ENCODE measurements at regions not wholly inside any gene's neighbourhood (a gene's known extent, or its start where the extent isn't known, plus 50 kb on each side); places are given as distances from the start of the nearest gene placed in this dataset. TPM values are rescaled to one million over a fixed set of nuclear protein-coding genes. Genes with fewer than 3 reads are reported as not detected.

DNA sequence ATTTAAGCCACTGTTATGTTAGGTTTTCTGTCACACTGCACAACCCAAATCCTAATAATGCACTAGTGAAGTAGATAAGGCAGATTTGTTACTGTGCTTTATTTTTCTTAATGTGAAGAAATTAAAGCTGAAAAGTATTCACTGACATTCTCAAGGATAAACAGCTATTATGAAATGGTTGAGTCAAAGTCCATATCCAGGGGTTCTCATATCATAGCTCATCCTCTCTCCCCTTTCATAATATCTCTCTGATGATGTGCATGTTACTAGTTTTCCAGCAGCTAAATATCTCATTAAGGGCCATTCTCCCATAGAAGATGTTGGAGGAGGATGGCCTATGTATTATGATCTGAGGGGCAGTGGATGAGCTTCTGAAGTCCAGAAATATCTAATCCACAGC, 53.6 kb upstream of the CCDC190 start:
- TF ChIP-seq, protein P1, sequence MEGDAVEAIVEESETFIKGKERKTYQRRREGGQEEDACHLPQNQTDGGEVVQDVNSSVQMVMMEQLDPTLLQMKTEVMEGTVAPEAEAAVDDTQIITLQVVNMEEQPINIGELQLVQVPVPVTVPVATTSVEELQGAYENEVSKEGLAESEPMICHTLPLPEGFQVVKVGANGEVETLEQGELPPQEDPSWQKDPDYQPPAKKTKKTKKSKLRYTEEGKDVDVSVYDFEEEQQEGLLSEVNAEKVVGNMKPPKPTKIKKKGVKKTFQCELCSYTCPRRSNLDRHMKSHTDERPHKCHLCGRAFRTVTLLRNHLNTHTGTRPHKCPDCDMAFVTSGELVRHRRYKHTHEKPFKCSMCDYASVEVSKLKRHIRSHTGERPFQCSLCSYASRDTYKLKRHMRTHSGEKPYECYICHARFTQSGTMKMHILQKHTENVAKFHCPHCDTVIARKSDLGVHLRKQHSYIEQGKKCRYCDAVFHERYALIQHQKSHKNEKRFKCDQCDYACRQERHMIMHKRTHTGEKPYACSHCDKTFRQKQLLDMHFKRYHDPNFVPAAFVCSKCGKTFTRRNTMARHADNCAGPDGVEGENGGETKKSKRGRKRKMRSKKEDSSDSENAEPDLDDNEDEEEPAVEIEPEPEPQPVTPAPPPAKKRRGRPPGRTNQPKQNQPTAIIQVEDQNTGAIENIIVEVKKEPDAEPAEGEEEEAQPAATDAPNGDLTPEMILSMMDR (IDR thresholded peaks at IDR 0.05; ENCODE audit: low read depth, low read length), result no peak
- POLR2A ChIA-PET, result no interaction called here
- H3K27ac ChIP-seq (ENCODE audit: low read depth, low read length), result no peak overlapping the region
- no peaks in the 10 kb centered on the region for H3K27me3 ChIP-seq (ENCODE audit: control insufficient read depth, insufficient read depth, low read length)
- H3K4me3 ChIP-seq (ENCODE audit: low read depth, low read length), result no peak overlapping the region
- H3K9me3 ChIP-seq (ENCODE audit: control insufficient read depth, insufficient read depth, low read length), result peaks cover 9% of the 10 kb centered on the region
- DNase-seq (ENCODE audit: low read depth, low spot score), result no peak
- CTCF ChIA-PET, result interaction anchor here (0.7 to 1.4 kb wide), 5 partner anchors 36 to 261 kb away, joined by 3 to 4 read pairs (median 3); partner anchors contain the start of gene RGS4

DNA sequence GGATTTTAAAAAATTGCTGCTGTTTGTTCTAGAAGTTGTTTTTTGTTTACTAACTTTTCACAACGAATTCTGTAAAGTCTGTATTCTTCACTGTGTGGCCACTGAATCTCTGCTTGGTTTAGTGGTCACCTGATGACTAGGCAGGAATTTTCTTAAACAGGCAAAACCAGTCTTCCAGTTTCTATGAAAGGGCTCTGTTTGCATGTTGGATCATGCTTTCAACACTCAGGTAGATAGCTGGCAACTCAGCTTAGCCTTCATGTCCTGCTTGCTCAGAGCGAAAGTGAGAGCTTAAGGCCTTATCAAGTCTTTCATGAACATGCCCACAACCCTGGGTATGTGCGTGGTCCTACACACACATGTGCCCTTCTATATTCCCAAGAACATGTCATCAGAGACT, 52.4 kb upstream of the CCDC190 start:
- DNase-seq (ENCODE audit: low read depth, low spot score), result no peak
- Histone ChIP-seq H3K4me3 (ENCODE audit: low read depth, low read length) (no peak overlapping the region), H3K27ac (ENCODE audit: low read depth, low read length) (no peak overlapping the region), H3K9me3 (ENCODE audit: control insufficient read depth, insufficient read depth, low read length) (peaks cover 9% of the 10 kb centered on the region), H3K27me3 (ENCODE audit: control insufficient read depth, insufficient read depth, low read length) (no peaks in the 10 kb centered on the region)
- ChIA-PET POLR2A (interaction anchor here (0.5 kb wide), 1 partner anchor 53 kb away, joined by 3 read pairs; no protein-coding TSS in a partner anchor), CTCF (no interaction called here)
- TF ChIP-seq, protein P1 (IDR thresholded peaks at IDR 0.05; ENCODE audit: low read depth, low read length), result no peak

DNA sequence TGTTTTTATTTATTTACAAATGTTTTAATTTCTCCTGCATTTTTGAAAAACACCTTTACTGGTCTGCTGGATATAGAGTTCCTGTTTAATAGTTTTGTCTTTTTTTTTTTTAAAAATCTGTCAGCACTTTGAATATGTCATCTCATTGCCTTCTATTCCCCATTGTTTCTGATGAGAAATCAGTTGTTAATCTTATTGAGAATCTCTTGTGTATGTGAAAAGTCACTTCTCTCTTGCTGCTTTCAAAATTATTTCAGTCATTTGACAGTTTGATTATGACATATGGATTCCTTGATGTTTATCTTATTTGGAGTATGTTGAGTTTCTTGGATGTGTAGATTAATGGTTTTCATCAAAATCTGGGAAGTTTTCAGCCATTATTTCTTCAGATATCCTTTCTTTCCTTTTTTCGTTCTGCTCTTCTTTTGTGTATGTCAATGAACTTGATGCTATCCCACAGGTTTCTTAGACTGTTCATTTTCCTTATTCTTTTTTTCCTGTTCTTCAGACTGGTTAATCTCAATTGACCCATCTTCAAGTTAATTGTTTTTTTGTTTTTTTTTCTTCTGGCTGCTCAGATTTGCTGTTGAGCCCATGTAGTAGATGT, 51.2 kb upstream of the CCDC190 start:
- no peaks in the 10 kb centered on the region for H3K27me3 ChIP-seq (ENCODE audit: control insufficient read depth, insufficient read depth, low read length)
- no peak for DNase-seq (ENCODE audit: low read depth, low spot score)

More for the DNA sequence above, 51.2 kb upstream of the CCDC190 start:
- ChIA-PET CTCF (no interaction called here), POLR2A (no interaction called here)
- TF ChIP-seq, protein P1 (IDR thresholded peaks at IDR 0.05; ENCODE audit: low read depth, low read length), result no peak
- Histone ChIP-seq H3K27ac (ENCODE audit: low read depth, low read length) (no peak overlapping the region), H3K9me3 (ENCODE audit: control insufficient read depth, insufficient read depth, low read length) (peaks cover 9% of the 10 kb centered on the region), H3K4me3 (ENCODE audit: low read depth, low read length) (no peak overlapping the region)

Small RNA genes in the stretch of these regions (small RNA-seq; reads per million reads assigned to genes)
- not detected for gene AL392003.1 (ENCODE audit: insufficient read length, low read depth)
